HCT116 (cell line): ENCODE measurements at regions not wholly inside any gene's neighbourhood (a gene's known extent, or its start where the extent isn't known, plus 50 kb on each side); places are given as distances from the start of the nearest gene placed in this dataset.

ENCODE experiments used
- ATAC-seq: fragments of 200-7000 bp; cut with Tn5 transposase; 2 replicates; pipeline ENCODE4 v1.9.1; 2020; ENCODE audit warnings: mild to moderate bottlenecking, moderate library complexity
- BruUV-seq: library from RNA; stranded (reverse); fragments of 400-500 nt; replicated peaks from 2 replicates; lab custom pipeline; 2021; lab: Mats Ljungman, UMichigan
- CTCF ChIA-PET: fragments of 300-600 bp; sonication (Branson Sonifier 250); formaldehyde crosslinking; loops from one replicate; lab custom pipeline; 2021; ENCODE audit warnings: antibody characterized with exemption; lab: Charles Lee
- POLR2A ChIA-PET: fragments of 300-600, 350-600 bp; sonication (Branson Sonifier 250); formaldehyde crosslinking; loops from one replicate; lab custom pipeline; 2021; ENCODE audit warnings: antibody characterized with exemption; lab: Charles Lee
- RAD21 ChIA-PET, 2 experiments: fragments of 300-600 bp; sonication (Branson Sonifier 250); formaldehyde crosslinking; loops; one replicate each; lab custom pipeline; 2023; ENCODE audit warnings: low total read pairs in 2 of 2; ENCODE audit not compliant: uncharacterized antibody in 2 of 2, unreplicated experiment in 2 of 2, low non-redundant PET in 1 of 2; lab: Charles Lee
- DNase-seq: peaks from one replicate; pipeline ENCODE4 v3.0.0-alpha.2; 2010; ENCODE audit warnings: low read depth, low spot score
- H2AFZ ChIP-seq: fragments of 200-600 bp; shearing (Covaris generic), sonication (generic); 2 replicates; pipeline ENCODE4 v1.6.1; 2017; ENCODE audit warnings: low read depth, mixed run types, mixed read lengths, antibody characterized with exemption, low read length; ENCODE audit not compliant: poor library complexity, severe bottlenecking
- H3K27ac ChIP-seq: 2 replicates; pipeline ENCODE4 v1.5.1; 2012; ENCODE audit warnings: low read depth, low read length
- H3K27me3 ChIP-seq: fragments of 200-600 bp; sonication (generic); 2 replicates; pipeline ENCODE4 v1.6.1; 2016; ENCODE audit warnings: mixed run types, low read length, mixed read lengths; ENCODE audit not compliant: insufficient read depth
- H3K36me3 ChIP-seq, 2 experiments: fragments of 200-500 bp in 1 of 2; fragments of 200-600 bp in 1 of 2; sonication (Bioruptor generic) in 1 of 2; sonication (generic) in 1 of 2; 2 replicates each; pipeline versions ENCODE4 v1.5.1 to v1.6.1; 2014 to 2016; ENCODE audit warnings: low read length in 2 of 2, inconsistent platforms in 1 of 2, mixed read lengths in 1 of 2, mixed run types in 1 of 2; ENCODE audit not compliant: insufficient read depth in 2 of 2, control insufficient read depth in 1 of 2
- H3K4me1 ChIP-seq, 2 experiments: fragments of 200-600 bp in 1 of 2; sonication (generic) in 1 of 2; 2 replicates each; pipeline versions ENCODE4 v1.5.1 to v1.6.1; 2012 to 2017; ENCODE audit warnings: low read length in 2 of 2, inconsistent platforms in 1 of 2, mild to moderate bottlenecking in 1 of 2, mixed read lengths in 1 of 2, mixed run types in 1 of 2, moderate library complexity in 1 of 2; ENCODE audit not compliant: insufficient read depth in 2 of 2, control insufficient read depth in 1 of 2
- H3K4me2 ChIP-seq: fragments of 200-600 bp; sonication (generic); 2 replicates; pipeline ENCODE4 v1.6.1; 2017; ENCODE audit warnings: mixed run types, low read length, mixed read lengths
- H3K4me3 ChIP-seq, 2 experiments: fragments of 200-600 bp in 1 of 2; sonication (generic) in 1 of 2; replicated peaks in 1 of 2; 2 replicates each; pipeline ENCODE4 v1.5.1; 2011 to 2016; ENCODE audit warnings: low read length in 2 of 2, control low read depth in 1 of 2, low read depth in 1 of 2, mild to moderate bottlenecking in 1 of 2, mixed read lengths in 1 of 2, mixed run types in 1 of 2
- H3K79me2 ChIP-seq: fragments of 200-600 bp; sonication (generic); 2 replicates; pipeline ENCODE4 v1.6.1; 2017; ENCODE audit warnings: mild to moderate bottlenecking, mixed run types, low read length, moderate library complexity, mixed read lengths; ENCODE audit not compliant: insufficient read depth
- H3K9ac ChIP-seq: fragments of 200-600 bp; sonication (generic); 2 replicates; pipeline ENCODE4 v1.6.1; 2016; ENCODE audit warnings: low read length, mixed read lengths
- H3K9me2 ChIP-seq: fragments of 200-600 bp; sonication (generic), shearing (Covaris generic); 2 replicates; pipeline ENCODE4 v1.6.1; 2017; ENCODE audit warnings: mixed run types, mild to moderate bottlenecking, moderate library complexity; ENCODE audit not compliant: insufficient read depth
- H3K9me3 ChIP-seq, 2 experiments: fragments of 200-500 bp in 1 of 2; fragments of 200-600 bp in 1 of 2; sonication (Bioruptor generic) in 1 of 2; sonication (generic) in 1 of 2; 2 replicates each; pipeline ENCODE4 v1.6.1; 2014 to 2017; ENCODE audit warnings: low read length in 2 of 2, mixed read lengths in 2 of 2, inconsistent platforms in 1 of 2, low read depth in 1 of 2, mild to moderate bottlenecking in 1 of 2, mixed run types in 1 of 2, moderate library complexity in 1 of 2; ENCODE audit not compliant: control insufficient read depth in 1 of 2, insufficient read depth in 1 of 2
- H4K20me1 ChIP-seq: fragments of 200-600 bp; sonication (generic), shearing (Covaris generic); 2 replicates; pipeline ENCODE4 v1.6.1; 2017; ENCODE audit warnings: mixed run types, mild to moderate bottlenecking, moderate library complexity; ENCODE audit not compliant: insufficient read depth
- CBX3 ChIP-seq: IDR thresholded peaks from 2 replicates; pipeline ENCODE4 v1.6.1; 2012; ENCODE audit warnings: low read depth
- CEBPB ChIP-seq: IDR thresholded peaks from 2 replicates; pipeline ENCODE4 v1.6.1; 2012; ENCODE audit warnings: low read depth
- JUND ChIP-seq: IDR thresholded peaks from 2 replicates; pipeline ENCODE4 v1.6.1; 2012
- POLR2A ChIP-seq: IDR thresholded peaks from 2 replicates; pipeline ENCODE4 v1.7.0; 2011; ENCODE audit warnings: borderline replicate concordance; ENCODE audit not compliant: insufficient read depth, insufficient read length; ENCODE audit errors: extremely low read depth
- SIN3A ChIP-seq: IDR thresholded peaks from 2 replicates; pipeline ENCODE4 v1.6.1; 2012; ENCODE audit warnings: low read depth
- SP1 ChIP-seq: IDR thresholded peaks from 2 replicates; pipeline ENCODE4 v1.6.1; 2012; ENCODE audit warnings: low read depth
- SRF ChIP-seq: IDR thresholded peaks from 2 replicates; pipeline ENCODE4 v1.6.1; 2012; ENCODE audit warnings: low read depth
- intact Hi-C: fragments of 100-400 bp; cut with micrococcal nuclease; formaldehyde crosslinking; loops from 2 replicates; pipeline ENCODE4 v1.10.0; 2022
- TF ChIP-seq, protein P1 (sequence below): IDR thresholded peaks from 2 replicates; pipeline ENCODE4 v1.6.1; 2012; ENCODE audit warnings: low read depth
- TF ChIP-seq, protein P2 (sequence below): IDR thresholded peaks from 2 replicates; pipeline ENCODE4 v1.6.1; 2012
- TF ChIP-seq, protein P3 (sequence below): IDR thresholded peaks from 2 replicates; pipeline ENCODE4 v1.6.1; 2012

DNA sequence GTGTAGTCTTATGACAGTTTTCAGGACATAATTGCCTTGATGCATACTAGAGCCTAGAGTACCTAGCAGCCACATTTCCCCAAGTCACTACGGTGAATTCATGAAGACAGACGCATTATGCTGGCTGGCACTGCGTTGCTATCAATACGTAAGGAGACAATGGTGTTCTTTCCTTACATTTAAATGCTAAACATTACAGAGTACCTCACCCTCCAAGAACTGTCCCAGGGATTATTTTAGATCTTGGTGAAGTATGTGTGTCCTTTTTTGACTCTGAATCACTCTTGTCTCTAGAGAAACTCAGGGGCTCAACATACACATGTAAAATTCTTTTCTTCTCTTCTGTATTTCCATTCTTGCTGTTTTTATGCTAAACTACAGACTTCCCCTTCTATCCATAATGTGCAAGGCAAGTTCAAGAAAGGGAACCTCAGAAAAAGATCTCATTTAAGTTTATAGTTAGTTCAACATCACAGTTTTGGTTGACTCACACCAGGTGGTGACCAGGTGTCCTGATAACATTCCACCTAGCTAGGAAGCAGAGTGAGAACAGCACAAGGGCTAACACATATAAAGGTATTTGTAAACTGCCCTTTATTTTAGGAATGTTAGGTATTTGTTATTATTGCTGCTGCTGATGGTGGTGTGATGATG lies 212.4 kb upstream of the HNRNPA3 start:
- Histone ChIP-seq H2AFZ (no peak overlapping the region), H3K4me3 (no peak overlapping the region), H3K4me1 (peaks cover 0 to 19% of the 10 kb centered on the region in 2 experiments; a peak in 3 of 4 replicates), H3K79me2 (no peaks in the 10 kb centered on the region), H3K27ac (no peak overlapping the region), H3K36me3 (no peaks in the 10 kb centered on the region), H3K27me3 (no peaks in the 10 kb centered on the region; the same call in 1 of the 2 replicates), H3K9ac (no peak overlapping the region), H3K9me3 (no peaks in the 10 kb centered on the region)
- ChIA-PET RAD21 (no interaction called here), POLR2A (no interaction called here)
- BruUV-seq: no TSS peak
- TF ChIP-seq CBX3 (no peak), SP1 (no peak), JUND (no peak), SRF (no peak), SIN3A (no peak), CEBPB (no peak), POLR2A (no peak)
- TF ChIP-seq, protein P1, sequence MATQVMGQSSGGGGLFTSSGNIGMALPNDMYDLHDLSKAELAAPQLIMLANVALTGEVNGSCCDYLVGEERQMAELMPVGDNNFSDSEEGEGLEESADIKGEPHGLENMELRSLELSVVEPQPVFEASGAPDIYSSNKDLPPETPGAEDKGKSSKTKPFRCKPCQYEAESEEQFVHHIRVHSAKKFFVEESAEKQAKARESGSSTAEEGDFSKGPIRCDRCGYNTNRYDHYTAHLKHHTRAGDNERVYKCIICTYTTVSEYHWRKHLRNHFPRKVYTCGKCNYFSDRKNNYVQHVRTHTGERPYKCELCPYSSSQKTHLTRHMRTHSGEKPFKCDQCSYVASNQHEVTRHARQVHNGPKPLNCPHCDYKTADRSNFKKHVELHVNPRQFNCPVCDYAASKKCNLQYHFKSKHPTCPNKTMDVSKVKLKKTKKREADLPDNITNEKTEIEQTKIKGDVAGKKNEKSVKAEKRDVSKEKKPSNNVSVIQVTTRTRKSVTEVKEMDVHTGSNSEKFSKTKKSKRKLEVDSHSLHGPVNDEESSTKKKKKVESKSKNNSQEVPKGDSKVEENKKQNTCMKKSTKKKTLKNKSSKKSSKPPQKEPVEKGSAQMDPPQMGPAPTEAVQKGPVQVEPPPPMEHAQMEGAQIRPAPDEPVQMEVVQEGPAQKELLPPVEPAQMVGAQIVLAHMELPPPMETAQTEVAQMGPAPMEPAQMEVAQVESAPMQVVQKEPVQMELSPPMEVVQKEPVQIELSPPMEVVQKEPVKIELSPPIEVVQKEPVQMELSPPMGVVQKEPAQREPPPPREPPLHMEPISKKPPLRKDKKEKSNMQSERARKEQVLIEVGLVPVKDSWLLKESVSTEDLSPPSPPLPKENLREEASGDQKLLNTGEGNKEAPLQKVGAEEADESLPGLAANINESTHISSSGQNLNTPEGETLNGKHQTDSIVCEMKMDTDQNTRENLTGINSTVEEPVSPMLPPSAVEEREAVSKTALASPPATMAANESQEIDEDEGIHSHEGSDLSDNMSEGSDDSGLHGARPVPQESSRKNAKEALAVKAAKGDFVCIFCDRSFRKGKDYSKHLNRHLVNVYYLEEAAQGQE: no peak
- TF ChIP-seq, protein P2, sequence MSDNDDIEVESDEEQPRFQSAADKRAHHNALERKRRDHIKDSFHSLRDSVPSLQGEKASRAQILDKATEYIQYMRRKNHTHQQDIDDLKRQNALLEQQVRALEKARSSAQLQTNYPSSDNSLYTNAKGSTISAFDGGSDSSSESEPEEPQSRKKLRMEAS: no peak
- TF ChIP-seq, protein P3, sequence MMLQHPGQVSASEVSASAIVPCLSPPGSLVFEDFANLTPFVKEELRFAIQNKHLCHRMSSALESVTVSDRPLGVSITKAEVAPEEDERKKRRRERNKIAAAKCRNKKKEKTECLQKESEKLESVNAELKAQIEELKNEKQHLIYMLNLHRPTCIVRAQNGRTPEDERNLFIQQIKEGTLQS: no peak
- TF ChIP-seq, all 23 proteins: peak for 0
- DNase-seq (no peak), ATAC-seq (no peak)
- Histone ChIP-seq H3K9me2 (no peaks in the 10 kb centered on the region), H4K20me1 (no peaks in the 10 kb centered on the region), H3K4me2 (no peak overlapping the region)
- CTCF ChIA-PET: no interaction called here
- intact Hi-C loops: loop anchor here (5.0 kb wide), 1 partner anchor 537 kb away; no protein-coding TSS in a partner anchor
